Ishikawa (cell line): ENCODE measurements at regions not wholly inside any gene's neighbourhood (a gene's known extent, or its start where the extent isn't known, plus 50 kb on each side); places are given as distances from the start of the nearest gene placed in this dataset.

Experiments
- CEBPB ChIP-seq: IDR thresholded peaks from 2 replicates; pipeline ENCODE4 v1.6.1; 2012
- CREB1 ChIP-seq: IDR thresholded peaks from 2 replicates; pipeline ENCODE4 v1.6.1; 2012; ENCODE audit warnings: low read depth
- EGR1 ChIP-seq: IDR thresholded peaks from 2 replicates; pipeline ENCODE4 v1.6.1; 2012
- EP300 ChIP-seq: IDR thresholded peaks from 2 replicates; pipeline ENCODE4 v1.6.1; 2012; ENCODE audit warnings: borderline replicate concordance
- FOXM1 ChIP-seq: IDR thresholded peaks from 2 replicates; pipeline ENCODE4 v1.6.1; 2012; ENCODE audit warnings: low read depth, borderline replicate concordance
- MAX ChIP-seq: IDR thresholded peaks from 2 replicates; pipeline ENCODE4 v1.6.1; 2012
- NFIC ChIP-seq: IDR thresholded peaks from 2 replicates; pipeline ENCODE4 v1.6.1; 2012
- RAD21 ChIP-seq: IDR thresholded peaks from 2 replicates; pipeline ENCODE4 v1.6.1; 2012; ENCODE audit warnings: low read depth
- REST ChIP-seq: IDR thresholded peaks from 2 replicates; pipeline ENCODE4 v1.6.1; 2012; ENCODE audit warnings: low read depth, mild to moderate bottlenecking
- TAF1 ChIP-seq: IDR thresholded peaks from 2 replicates; pipeline ENCODE4 v1.6.1; 2012; ENCODE audit warnings: low read depth, mild to moderate bottlenecking
- TCF12 ChIP-seq: IDR thresholded peaks from 2 replicates; pipeline ENCODE4 v1.6.1; 2012; ENCODE audit warnings: low read depth
- TEAD4 ChIP-seq: IDR thresholded peaks from 2 replicates; pipeline ENCODE4 v1.6.1; 2012
- USF1 ChIP-seq: IDR thresholded peaks from 2 replicates; pipeline ENCODE4 v1.6.1; 2012
- YY1 ChIP-seq: IDR thresholded peaks from 2 replicates; pipeline ENCODE4 v1.6.1; 2012; ENCODE audit warnings: low read depth
- ZBTB7A ChIP-seq: IDR thresholded peaks from 2 replicates; pipeline ENCODE4 v1.6.1; 2012; ENCODE audit warnings: low read depth

GRCh38 chr12:66733321-66733720 is 54.4 kb upstream of the GRIP1 start:
- TF ChIP-seq FOXM1 = no peak
- TF ChIP-seq ZBTB7A = no peak

- TF ChIP-seq USF1 = no peak
- no peak for TF ChIP-seq RAD21
- no peak for TF ChIP-seq YY1
- no peak for TF ChIP-seq TEAD4
Observed at GRCh38 chr12:66733839-66734238, 55.0 kb upstream of the GRIP1 start.

GRCh38 chr12:66735275-66735674 is 56.4 kb upstream of the GRIP1 start:
- TF ChIP-seq EGR1 (no peak), REST (no peak)

GRCh38 chr12:66736931-66737330 is 58.1 kb upstream of the GRIP1 start:
- TF ChIP-seq TAF1 (no peak), RAD21 (no peak), MAX (no peak), NFIC (no peak), EP300 (no peak), TCF12 (no peak), EGR1 (no peak), USF1 (no peak), ZBTB7A (no peak), YY1 (no peak), REST (no peak), CREB1 (no peak), FOXM1 (no peak), CEBPB (no peak), TEAD4 (no peak)

GRCh38 chr12:66739266-66739665 is 60.4 kb upstream of the GRIP1 start:
- TF ChIP-seq TEAD4 (no peak), NFIC (no peak), CEBPB (no peak), TCF12 (no peak), RAD21 (no peak), MAX (no peak), YY1 (no peak)

GRCh38 chr12:66739940-66740651 is 61.2 kb upstream of the GRIP1 start:
- TF ChIP-seq USF1 (no peak), RAD21 (no peak), MAX (no peak), TEAD4 (no peak), REST (no peak), NFIC (no peak), ZBTB7A (no peak), CEBPB (no peak), TAF1 (no peak), YY1 (no peak), CREB1 (no peak), EP300 (no peak), TCF12 (no peak), EGR1 (no peak), FOXM1 (no peak)
